ENCODE measurements at regions not wholly inside any gene's neighbourhood (a gene's known extent, or its start where the extent isn't known, plus 50 kb on each side); places are given as distances from the start of the nearest gene placed in this dataset.

- TF ChIP-seq CTCF (IDR thresholded peaks at IDR 0.05; ENCODE audit: low read length) (no peak), EZH2 (optimal IDR thresholded peaks at IDR 0.05; ENCODE audit: low read depth, low read length) (no peak)
Observed at GRCh38 chr17:72303787-72304733, 183.2 kb downstream of the SOX9 start.
